ENCODE measurements at regions not wholly inside any gene's neighbourhood (a gene's known extent, or its start where the extent isn't known, plus 50 kb on each side); places are given as distances from the start of the nearest gene placed in this dataset.

DNA sequence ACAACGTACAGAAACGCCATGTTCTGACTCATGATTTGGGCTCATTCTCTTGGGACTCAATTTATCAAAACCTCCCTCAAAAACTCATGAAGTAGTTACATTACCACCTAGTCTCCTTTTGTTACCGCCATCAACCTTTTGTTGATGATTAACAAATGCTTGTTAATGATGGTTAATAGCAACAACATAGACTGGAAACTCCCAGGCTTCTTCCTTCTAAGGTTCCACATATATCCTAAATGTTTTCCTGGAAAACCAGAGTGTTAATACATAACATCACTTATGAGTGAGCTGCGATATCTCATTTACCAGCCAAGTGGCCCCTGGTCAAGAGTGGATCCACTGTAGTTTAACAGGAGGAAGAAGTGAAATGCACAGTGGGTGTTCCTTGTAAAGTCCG lies 176.3 kb downstream of the ERMARD start:
- TF ChIP-seq POLR2A (IDR thresholded peaks at IDR 0.05) (no peak), CTCF (IDR thresholded peaks at IDR 0.05) (no peak)
